ENCODE measurements at regions not wholly inside any gene's neighbourhood (a gene's known extent, or its start where the extent isn't known, plus 50 kb on each side); places are given as distances from the start of the nearest gene placed in this dataset.

DNA sequence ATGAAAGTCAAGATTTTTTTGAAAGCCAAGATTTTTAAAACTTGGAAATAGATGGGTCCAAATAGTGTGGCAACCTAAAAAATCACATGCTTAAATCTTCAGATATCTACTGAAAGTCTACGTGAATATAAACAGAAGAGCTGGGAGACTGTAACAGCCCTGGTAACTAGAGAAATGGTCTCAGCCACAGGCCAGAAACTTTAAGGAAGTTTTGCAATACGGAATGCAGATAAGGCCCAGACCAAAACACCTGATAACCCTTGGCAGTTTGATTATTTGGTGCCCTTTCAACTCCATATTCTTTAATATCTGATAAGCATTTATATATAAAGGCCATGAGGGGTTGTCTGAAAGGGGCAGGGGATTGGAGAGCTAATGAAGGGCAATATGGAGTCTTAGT is 537.3 kb upstream of the TGFBR2 start:
- DNase-seq (ENCODE audit: low read depth in 3 of 3), result no peak

DNA sequence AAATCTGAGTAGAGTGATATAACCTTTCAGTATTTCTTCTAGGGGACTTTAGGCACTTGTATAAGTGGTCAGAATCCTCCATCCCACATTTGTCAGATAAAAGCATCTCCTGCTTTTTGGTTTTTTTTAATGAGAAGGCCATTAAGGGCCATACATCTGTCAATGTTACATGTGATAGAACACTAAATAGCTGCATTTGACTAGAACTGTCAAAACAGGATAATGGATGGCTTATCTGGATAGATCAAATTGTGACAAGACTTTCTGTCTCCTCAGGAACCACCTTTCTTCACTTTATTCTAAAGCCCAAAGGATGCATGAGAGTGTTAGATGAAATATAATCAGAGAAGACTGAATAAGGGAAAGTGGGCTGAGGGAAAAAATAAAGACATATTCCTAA is 533.4 kb upstream of the TGFBR2 start:
- no peak for DNase-seq (ENCODE audit: low read depth in 3 of 3)

DNA sequence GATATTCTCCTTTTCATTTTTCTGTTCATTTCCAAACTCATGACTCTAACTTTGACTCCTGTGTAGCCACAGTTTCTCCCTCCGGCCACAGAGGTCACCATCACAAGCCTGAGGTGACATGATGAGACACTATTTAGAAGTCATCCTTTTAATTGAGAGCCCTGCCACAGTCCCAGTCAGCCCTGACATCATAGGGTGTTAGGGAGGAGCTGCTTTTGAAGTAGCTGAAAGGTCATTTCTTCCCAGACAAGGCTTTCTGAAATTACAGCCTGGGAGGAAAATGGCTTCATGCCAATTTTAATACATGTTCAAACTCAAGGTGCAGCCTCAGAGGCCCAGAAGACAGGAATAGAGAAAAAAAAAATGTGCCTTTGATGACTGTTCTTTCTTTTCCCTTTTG is 532.8 kb upstream of the TGFBR2 start:
- no peak for DNase-seq (ENCODE audit: low read depth in 3 of 3)

DNA sequence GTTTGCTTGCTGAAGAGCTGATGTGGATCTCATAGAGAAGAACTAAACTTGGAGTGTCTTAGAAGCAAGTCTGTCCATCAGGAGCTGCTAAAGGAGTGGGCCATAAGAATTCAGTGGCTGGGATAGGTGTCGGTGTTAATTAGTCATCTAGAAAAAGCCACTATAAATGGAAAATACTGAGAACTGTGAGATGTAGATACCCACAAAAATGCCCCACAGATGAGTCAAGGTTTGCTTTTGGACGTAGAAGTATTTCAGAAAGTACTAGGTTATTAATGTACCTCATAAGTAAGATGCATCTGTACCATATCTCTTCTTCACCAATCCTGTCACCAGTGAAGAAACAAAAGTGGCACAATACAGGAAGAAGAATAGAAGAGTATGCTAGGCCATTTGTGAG is 530.9 kb upstream of the TGFBR2 start:
- DNase-seq (ENCODE audit: low read depth in 3 of 3), result no peak

DNA sequence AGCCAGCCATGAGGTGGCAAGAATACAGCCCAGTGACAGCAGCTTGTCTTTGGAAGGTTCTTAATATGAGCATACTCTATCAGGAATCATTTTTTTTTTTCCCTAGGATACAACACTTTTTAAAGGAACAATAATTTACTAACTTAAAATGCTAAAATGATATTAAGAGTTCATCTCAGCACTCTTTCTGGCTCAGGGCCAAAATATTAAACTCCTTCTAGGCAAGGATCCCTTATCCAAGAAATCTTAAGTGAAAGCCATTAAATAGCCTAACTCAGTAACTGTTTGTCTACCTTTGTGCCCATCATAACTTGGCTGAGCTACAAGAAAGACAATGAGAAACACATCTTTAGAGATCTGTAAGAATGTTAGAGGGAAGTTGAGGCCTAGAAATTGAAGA is 529.5 kb upstream of the TGFBR2 start:
- DNase-seq (ENCODE audit: low read depth in 3 of 3), result no peak

DNA sequence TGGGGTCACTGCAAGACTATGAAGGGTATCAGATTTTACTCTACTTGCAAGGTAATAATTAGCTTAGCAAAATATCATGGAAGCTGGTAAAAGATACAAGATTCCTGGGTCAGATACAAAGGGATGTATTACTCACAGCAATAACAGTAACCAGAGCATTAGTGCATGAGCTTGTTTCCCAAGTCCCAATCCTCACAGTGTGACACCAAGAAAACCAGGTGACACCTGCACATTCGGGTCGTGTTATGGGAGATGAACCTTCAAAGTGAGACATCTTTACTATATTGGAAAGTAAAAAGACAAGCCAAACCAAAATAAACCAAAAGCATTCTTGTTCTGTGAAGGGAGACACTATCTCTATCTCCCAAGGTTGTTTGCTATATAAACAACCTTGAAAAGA is 528.7 kb upstream of the TGFBR2 start:
- DNase-seq (ENCODE audit: low read depth in 3 of 3), result no peak

DNA sequence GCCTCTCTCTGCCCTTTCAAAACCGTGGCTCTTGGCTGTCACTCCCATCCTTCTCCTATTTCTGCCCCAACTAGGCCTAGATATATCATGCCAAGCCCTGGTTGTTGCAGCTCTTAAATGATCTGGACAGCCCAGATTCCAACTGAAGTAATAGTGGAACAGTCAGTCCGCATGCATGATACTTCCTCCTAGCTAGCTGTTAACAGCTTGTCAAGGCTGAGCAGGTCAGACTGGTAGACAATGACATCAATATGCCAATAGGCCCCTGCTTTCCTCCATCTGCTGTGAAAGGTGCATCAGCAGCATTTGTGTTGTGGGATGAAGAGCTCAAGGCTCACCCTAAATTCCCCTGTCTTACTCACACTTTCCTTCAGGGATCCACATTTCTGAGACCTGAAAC is 527.7 kb upstream of the TGFBR2 start:
- DNase-seq (ENCODE audit: low read depth in 3 of 3), result no peak

DNA sequence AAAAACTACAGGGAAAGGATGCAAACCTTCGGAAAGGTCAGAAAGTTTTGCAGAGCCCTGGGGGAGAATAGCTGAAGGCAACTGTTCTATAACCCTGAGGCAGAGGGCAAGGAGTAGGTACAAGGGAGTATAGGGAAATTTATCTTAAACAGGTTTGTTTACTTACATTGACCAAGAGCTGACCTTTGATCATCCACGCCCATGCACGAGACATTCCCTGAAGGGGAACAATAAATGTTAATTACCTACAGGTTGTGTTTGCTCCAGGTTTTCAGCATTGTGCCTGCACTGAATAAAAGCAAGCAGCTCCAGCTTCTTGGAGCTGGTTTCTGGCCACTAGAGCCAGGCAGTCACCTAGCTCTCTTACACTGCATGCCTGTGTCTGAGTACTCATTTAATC is 524.5 kb upstream of the TGFBR2 start:
- no peak for DNase-seq (ENCODE audit: low read depth in 3 of 3)

DNA sequence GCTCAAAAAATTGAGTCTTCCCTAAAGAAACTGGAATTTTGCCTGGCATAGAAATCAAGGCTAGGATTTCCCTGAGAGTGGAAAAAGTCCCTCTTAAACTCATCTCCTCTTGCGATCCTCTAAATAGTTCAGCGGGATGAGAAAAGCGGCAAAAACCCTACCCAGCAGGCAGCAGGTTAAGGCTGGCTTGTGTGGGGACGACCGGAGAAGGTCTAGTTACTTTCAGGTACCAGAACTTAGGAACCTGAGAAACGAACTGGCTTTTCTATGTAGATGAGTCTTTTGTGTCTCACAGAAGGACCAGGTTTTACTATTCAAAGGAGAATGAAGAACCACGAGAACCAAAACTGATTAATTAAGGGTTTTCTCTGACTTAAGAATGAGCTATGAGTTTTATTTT is 523.7 kb upstream of the TGFBR2 start:
- DNase-seq (ENCODE audit: low read depth in 3 of 3), result no peak

DNA sequence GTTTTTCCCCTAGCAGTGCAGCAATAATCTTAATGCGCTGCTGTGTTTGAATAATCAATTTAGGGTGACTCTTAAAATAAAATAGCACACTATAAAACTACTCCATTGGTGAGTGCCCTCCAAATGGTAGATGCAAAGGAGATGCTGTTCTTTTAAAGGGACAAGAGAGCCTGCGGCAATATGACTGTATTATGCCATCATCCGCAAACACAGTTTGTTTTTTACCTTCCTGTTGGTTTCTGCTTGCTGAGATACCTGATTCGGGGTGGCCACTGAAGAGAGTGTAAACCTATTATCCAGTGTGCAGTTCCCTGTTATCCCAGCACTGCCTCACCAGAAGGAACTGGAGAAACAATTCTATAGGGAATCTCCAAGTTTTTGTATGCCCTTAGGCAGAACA is 523.1 kb upstream of the TGFBR2 start:
- DNase-seq (ENCODE audit: low read depth in 3 of 3), result no peak

DNA sequence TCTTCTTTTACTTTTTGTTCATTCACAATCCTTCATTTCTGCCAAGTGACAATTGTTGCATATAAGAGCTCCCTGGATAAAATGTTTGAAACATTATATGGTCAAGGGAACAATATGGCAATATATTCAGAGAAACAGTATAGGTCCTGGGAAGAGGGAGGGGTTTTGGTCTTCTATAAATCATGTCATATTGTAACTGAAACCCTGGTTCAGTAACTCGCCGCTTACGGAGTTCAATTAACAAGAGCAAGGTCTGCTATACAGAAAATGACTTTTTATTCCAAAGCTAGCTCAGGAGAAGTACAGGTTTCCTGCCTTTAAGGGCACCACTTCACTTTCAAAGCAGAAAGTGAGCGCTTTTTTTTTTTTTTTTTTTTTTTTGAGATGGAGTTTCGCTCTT is 522.1 kb upstream of the TGFBR2 start:
- DNase-seq (ENCODE audit: low read depth in 3 of 3), result no peak

DNA sequence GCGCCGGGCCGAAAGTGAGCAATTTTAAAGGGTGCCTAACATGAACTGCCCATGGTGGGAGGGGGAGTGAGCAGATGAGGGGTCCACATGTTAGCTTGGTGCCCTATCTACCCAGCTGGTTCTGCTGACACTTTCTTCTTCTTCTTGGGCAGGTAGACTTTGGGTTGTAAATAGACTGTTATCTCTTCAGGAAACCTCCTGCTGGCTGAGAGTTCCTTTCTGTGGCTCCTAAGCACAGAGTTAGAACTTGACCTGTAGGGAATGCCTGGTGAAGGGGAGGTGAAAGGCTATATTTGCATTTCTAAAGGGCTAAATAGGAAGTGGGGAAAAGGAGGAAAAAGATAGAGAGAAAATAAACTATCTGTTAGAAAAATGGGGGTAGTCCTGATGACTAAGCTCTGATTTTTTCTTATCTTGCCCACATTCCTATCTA is 521.4 kb upstream of the TGFBR2 start:
- DNase-seq (ENCODE audit: low read depth in 3 of 3), result no peak

DNA sequence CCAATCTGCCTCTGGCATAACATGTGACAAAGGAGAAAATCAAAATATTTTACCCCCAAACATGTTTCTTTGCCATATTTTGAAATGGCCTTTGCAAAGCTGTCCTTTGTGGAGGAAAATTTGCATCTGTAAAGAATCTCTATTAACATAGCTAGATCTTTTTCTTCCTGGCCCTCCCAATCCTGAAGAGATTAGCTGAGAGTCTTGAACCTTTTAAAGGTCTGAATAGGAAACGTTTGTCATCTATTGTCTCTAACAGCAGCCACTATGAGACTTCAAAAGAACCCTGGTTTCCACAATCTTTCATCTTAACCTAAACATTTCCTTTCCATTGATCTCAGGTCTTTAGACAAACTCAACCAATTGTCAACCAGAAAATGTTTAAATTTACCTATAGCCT is 520.9 kb upstream of the TGFBR2 start:
- DNase-seq (ENCODE audit: low read depth in 3 of 3), result no peak

DNA sequence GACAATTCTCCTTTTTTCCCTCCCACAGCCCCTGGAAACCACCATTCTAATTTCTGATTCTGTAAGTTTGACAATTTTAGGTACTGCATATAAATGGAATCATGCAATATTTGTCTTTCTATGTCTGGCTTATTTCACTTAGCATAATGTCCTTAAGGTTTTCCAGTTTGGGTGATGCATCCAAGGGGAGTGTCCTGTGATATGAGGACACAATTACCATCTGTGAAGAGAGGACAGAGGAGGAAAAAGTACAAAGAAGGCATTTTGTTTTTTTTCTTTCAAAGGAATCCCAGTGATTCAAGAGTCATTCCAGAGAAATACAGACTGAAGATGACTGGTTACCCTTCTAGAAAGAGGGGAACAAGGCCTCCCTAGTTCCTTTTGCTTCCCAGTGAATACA is 514.7 kb upstream of the TGFBR2 start:
- DNase-seq (ENCODE audit: low read depth in 3 of 3), result no peak

DNA sequence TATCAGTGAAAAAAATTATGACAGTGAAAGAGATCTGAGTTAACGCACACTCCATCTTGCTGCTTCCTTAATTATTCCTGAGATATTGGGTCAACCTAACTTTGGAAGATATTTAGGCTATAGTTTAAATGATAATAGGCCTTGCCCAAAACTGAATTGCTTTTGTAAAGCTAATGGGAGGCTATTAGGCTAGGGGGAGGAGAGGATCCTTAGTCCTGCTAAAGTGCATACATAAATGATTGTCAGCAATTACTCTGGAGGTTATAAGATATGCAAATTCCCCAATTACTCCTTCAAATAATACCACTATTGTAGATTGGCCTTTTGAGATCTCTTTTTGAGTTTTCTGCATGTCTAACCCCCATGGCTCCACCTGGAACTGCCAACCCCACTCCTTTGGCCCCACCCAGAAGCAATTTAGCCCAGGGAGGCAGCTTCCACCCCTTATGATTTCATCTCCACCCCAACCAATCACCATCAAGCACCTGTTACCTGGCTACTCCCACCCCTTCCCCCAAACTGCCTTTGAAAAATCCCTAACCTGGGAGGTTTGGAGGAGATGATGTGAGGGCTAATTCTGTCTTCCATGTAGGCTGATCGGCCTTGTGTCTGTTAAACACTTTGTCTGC is 509.3 kb upstream of the TGFBR2 start:
- no peak for DNase-seq (ENCODE audit: low read depth in 3 of 3)

DNA sequence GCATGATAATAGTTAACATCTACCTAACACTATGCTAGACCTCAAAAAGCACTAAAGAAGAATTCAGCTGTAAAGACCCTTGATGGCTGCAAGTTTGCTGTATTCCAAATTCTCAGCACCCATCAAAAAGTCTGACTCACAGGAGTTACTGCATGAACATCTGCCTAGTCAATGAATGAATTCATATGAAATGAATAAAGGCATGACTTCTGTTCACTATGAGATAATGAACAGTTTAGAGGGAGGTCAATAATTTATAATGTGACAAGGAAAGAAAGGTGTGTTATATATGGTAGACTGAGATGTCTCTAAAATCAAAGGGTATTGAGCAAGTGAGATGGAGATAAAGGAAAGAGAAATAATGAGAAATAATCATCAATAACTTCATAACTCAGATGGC is 508.2 kb upstream of the TGFBR2 start:
- no peak for DNase-seq (ENCODE audit: low read depth in 3 of 3)

DNA sequence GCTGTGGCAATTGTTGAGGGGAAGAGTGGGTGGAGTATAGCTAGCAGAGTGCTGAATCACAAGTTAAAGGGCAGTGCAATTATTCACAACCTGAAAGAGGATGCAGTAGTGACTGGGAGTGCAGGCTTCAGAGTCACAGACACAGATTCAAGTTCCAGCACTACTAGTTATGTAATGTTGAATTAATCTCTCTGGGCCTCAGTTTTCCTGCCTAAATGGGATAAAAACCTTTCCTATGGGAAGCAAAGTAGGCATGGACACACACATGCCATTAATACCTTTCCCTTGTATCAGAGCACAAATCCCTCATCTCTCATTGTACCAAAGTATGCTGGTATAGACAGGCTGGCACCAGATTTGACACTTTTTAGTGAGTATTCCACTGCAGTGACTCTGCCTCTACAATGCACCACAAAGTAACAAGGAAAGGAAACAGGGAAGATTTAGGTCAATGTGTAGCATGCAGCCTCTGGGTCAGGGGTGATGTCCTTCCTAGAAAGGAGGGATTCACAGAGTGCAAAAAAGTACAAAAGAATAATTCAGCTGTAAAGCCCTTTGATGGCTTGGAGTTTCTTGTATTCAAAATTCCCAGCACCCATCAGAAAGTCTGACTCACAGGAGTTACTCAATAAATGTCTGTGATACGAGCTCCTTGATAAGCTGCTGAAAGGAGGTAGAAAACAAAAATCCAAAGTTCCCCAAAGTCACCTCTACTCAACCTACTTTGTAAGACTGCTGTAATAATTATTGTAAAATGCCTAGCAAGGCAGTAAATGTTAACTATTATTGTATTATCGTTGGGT is 507.5 kb upstream of the TGFBR2 start:
- DNase-seq (ENCODE audit: low read depth in 3 of 3), result no peak

DNA sequence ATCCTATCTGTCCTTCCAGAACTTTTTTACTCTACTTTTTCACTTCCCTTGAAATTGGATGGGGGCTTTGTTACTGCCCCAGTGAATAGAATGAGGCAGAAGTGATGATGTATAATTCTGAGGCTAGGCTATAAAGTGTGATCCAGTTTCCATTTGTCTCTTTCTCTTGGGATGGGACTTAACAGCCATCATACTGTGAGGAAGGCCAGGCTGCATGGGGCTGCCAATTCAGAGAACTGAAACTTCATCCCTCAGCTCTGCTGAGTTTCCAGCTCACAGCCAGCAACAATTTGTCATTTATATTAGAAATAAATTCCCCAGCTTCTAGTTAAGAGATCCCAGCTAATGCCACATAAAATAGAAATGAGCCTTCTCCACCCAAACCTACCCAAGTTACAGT is 504.0 kb upstream of the TGFBR2 start:
- DNase-seq (ENCODE audit: low read depth in 3 of 3), result no peak

DNA sequence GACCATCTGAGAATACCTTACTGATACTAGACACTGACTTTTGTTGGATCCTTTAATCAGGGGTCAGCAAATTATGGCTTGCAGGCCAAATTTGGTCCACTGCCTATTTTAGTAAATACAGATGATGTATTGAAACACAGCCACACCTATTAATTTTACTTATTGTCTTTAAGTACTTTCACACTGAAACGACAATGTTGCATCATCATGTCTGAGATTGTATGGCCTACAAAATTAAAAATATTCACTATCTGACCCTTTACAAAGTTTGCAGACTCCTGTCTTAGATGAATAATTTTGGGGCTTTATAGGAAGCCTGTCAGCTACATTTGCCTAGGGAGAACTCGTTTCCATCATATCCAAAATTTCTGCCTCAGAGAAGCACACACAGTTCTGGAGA is 503.2 kb upstream of the TGFBR2 start:
- no peak for DNase-seq (ENCODE audit: low read depth in 3 of 3)

DNA sequence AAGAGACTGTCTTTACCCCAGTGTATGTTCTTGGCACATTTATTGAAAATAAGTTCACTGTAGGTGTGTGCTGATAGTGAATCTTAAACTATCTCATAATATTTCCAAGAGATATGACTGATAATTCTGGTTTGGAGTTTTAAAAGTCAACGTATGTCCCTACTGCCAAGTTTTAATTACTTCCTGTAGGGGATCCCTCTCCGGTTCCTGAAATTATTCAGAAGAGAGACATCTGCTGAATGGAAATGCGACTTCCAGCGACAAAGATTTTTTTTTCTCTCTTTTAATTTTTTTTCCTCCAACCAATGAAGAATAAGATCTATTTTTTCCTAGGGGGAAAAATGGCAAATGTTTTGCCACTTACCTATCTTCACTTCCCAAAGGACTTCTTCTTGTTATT is 498.9 kb upstream of the TGFBR2 start:
- DNase-seq (ENCODE audit: low read depth in 3 of 3), result no peak

DNA sequence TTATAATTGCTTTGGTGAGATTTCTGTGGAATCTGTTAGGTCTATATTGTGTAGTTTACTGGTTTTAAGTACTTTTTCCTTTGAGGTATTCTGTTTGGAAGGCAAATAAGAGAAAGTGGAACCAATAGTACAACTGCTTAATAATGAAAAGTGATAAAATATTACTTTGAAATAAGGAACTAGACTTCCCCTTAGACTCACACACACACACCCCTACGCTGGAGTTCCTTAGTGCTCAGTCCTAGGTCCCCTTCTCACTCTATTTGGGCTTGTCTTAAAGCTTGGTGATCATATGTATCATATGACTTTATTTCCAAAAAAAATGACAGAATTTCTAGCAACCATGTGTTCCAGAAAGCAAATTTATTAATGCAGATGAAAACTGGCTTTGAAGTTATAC is 494.0 kb upstream of the TGFBR2 start:
- DNase-seq (ENCODE audit: low read depth in 3 of 3), result no peak

DNA sequence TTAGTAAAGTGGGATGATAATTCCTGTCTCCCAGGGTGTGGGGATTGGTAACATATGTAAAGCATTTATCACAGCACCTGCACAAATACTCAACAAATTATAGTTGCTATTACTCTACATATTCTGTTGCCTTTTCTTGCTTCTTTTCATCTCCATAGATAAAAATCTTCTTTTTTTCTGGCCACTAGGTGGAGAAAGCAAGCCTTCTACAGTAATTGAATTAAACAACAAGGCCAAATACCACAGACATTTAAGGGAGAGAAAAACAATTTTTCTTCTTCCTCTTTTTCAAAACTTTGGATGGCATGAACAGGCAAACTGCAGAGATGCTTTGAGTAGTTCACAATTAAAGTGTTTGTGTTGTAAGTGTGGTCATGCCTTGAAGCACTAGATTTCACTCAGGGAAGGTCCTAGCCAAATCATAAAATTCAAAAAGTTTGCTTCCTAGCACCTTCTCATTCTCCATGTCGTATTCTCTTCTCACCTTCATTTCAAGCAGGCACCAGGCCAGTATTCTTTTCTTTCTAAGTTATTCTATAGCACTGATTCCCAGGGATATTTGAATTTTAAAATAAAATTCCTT is 493.4 kb upstream of the TGFBR2 start:
- DNase-seq (ENCODE audit: low read depth in 3 of 3), result no peak

DNA sequence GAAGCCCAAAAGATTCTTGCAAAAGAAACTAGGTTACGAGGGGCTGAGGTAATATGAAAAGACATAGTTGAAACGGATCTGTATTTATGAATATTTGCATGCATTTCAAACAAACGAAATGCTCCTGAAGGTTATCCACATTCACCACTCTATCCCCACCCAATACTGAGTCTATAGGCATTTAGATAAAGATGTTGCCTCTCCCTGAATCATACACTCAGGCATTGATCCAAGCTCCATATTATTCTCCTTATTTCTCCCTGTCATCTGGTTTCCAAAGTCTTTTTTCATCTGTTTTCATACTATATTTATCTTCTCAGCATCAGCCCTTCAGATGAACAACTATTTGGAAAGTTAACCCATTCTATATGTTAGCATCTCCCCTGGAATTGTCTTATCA is 492.5 kb upstream of the TGFBR2 start:
- DNase-seq (ENCODE audit: low read depth in 3 of 3), result no peak
